Gastroesophageal sphincter (tissue), 4 donors: ENCODE measurements at regions not wholly inside any gene's neighbourhood (a gene's known extent, or its start where the extent isn't known, plus 50 kb on each side); places are given as distances from the start of the nearest gene placed in this dataset.

Experiments used
- ATAC-seq: fragments of 150-250 bp; one replicate; pipeline ENCODE4 v1.9.1; 2016; ENCODE audit warnings: mild to moderate bottlenecking, moderate library complexity
- H3K27ac ChIP-seq, 4 donors: fragments of 200-600 bp; sonication (generic) in 3 of 4; 1 replicate in 3 of 4; 2 replicates in 1 of 4; pipeline ENCODE4 v1.5.1; 2016 to 2019
- H3K27me3 ChIP-seq: fragments of 200-600 bp; sonication (generic); one replicate; pipeline ENCODE4 v1.5.1; 2019
- H3K36me3 ChIP-seq, 2 donors: fragments of 200-600 bp; sonication (generic); one replicate each; pipeline ENCODE4 v1.5.1; 2019; ENCODE audit warnings: control low read depth in 1 of 2
- H3K4me1 ChIP-seq, 3 donors: fragments of 200-600 bp; sonication (generic); 1 replicate in 2 of 3; 2 replicates in 1 of 3; pipeline ENCODE4 v1.5.1; 2016 to 2019; ENCODE audit warnings: control low read depth in 2 of 3
- H3K4me3 ChIP-seq, 2 donors: fragments of 200-600 bp; sonication (generic); one replicate each; pipeline ENCODE4 v1.5.1; 2019; ENCODE audit warnings: mild to moderate bottlenecking in 1 of 2, moderate library complexity in 1 of 2
- H3K9me3 ChIP-seq, 3 donors: fragments of 200-600 bp; sonication (generic); one replicate each; pipeline ENCODE4 v1.5.1; 2017 to 2019; ENCODE audit warnings: control low read depth in 2 of 3
- CTCF ChIP-seq, 4 experiments: fragments of 200-600 bp in 2 of 4; fragments of 450-650 bp in 2 of 4; sonication (generic) in 1 of 4; IDR thresholded peaks; one replicate each; pipeline ENCODE4 v1.5.1; 2017 to 2019; ENCODE audit warnings: antibody characterized with exemption in 4 of 4, mild to moderate bottlenecking in 2 of 4, moderate library complexity in 2 of 4
- EP300 ChIP-seq: sonication (generic); formaldehyde crosslinking; IDR thresholded peaks from one replicate; pipeline ENCODE4 v1.6.1; 2017; ENCODE audit warnings: antibody characterized with exemption, mild to moderate bottlenecking
- POLR2A ChIP-seq, 2 donors: fragments of 450-650 bp; IDR thresholded peaks; one replicate each; pipeline ENCODE4 v1.6.1; 2017; ENCODE audit warnings: antibody characterized with exemption in 2 of 2, mild to moderate bottlenecking in 2 of 2, moderate library complexity in 1 of 2
- POLR2AphosphoS5 ChIP-seq: sonication (generic); formaldehyde crosslinking; IDR thresholded peaks from one replicate; pipeline ENCODE4 v1.6.1; 2017; ENCODE audit warnings: antibody characterized with exemption
- WGBS, 2 donors: methylation state at CpG; one replicate each; pipeline ENCODE4 v1.1.5; 2018; ENCODE audit warnings: low coverage in 1 of 2; 5-methylcytosine and 5-hydroxymethylcytosine counted together

GRCh38 chr2:18171191-18172139 is 293.0 kb downstream of the KCNS3 start:
- TF ChIP-seq POLR2AphosphoS5 (peak; percentile 72), EP300 (no peak)
- Histone ChIP-seq H3K27me3 (no peaks in the 10 kb centered on the region), H3K9me3 (no peaks in the 10 kb centered on the region), H3K27ac (peak overlapping the region in 2 of 4 donors; percentile 26 to 58), H3K36me3 (no peaks in the 10 kb centered on the region), H3K4me1 (peaks cover 0 to 24% (median 3%) of the 10 kb centered on the region in 3 donors), H3K4me3 (no peak overlapping the region)
- ATAC-seq, result peak; percentile 85
- 11 to 34% methylated on average over 3 to 7 of the region's 7 CpGs for WGBS, 2 donors

GRCh38 chr2:18170642-18171041 is 292.2 kb downstream of the KCNS3 start:
- peak overlapping the region in 1 of 4 donors; percentile 58 for H3K27ac ChIP-seq
- H3K4me1 ChIP-seq, result peaks cover 0 to 24% (median 3%) of the 10 kb centered on the region in 3 donors
- H3K4me3 ChIP-seq, result no peak overlapping the region
- WGBS, 2 donors, result 43 to 100% methylated on average over 1 of the region's 1 CpG
- no peak for ATAC-seq
- no peak for TF ChIP-seq EP300
- no peak for TF ChIP-seq POLR2A (IDR thresholded peaks at IDR 0.05)
- TF ChIP-seq CTCF (IDR thresholded peaks at IDR 0.05), result no peak
- no peak for TF ChIP-seq POLR2AphosphoS5
- no peaks in the 10 kb centered on the region for H3K27me3 ChIP-seq
- H3K9me3 ChIP-seq, result no peaks in the 10 kb centered on the region
- H3K36me3 ChIP-seq, result no peaks in the 10 kb centered on the region

- no peak overlapping the region for H3K4me3 ChIP-seq
- H3K27ac ChIP-seq, result no peak overlapping the region
- no peaks in the 10 kb centered on the region for H3K36me3 ChIP-seq
- ATAC-seq, result no peak
- H3K27me3 ChIP-seq, result no peaks in the 10 kb centered on the region
- H3K4me1 ChIP-seq, result peaks cover 0 to 24% (median 3%) of the 10 kb centered on the region in 3 donors
- 75 to 83% methylated on average over 1 of the region's 1 CpG for WGBS, 2 donors
- TF ChIP-seq EP300 (no peak), CTCF (IDR thresholded peaks at IDR 0.05) (no peak)
- no peaks in the 10 kb centered on the region for H3K9me3 ChIP-seq
Observed at GRCh38 chr2:18169893-18170175, 291.4 kb downstream of the KCNS3 start.

GRCh38 chr2:18169121-18169892 is 290.8 kb downstream of the KCNS3 start:
- peaks cover 0 to 24% (median 3%) of the 10 kb centered on the region in 3 donors for H3K4me1 ChIP-seq
- no peaks in the 10 kb centered on the region for H3K36me3 ChIP-seq
- H3K27me3 ChIP-seq, result no peaks in the 10 kb centered on the region
- H3K9me3 ChIP-seq, result no peaks in the 10 kb centered on the region
- no peak for ATAC-seq
- 93 to 100% methylated on average over 2 to 4 of the region's 5 CpGs for WGBS, 2 donors
- TF ChIP-seq EP300 (no peak), CTCF (IDR thresholded peaks at IDR 0.05) (no peak), POLR2AphosphoS5 (no peak), POLR2A (IDR thresholded peaks at IDR 0.05) (no peak)
- no peak overlapping the region for H3K27ac ChIP-seq
- H3K4me3 ChIP-seq, result no peak overlapping the region

- no peak overlapping the region for H3K27ac ChIP-seq
- H3K4me1 ChIP-seq, result peaks cover 0 to 24% (median 3%) of the 10 kb centered on the region in 3 donors
- 86% methylated on average over 1 of the region's 8 CpGs; no CpG with 5 or more reads in 1 of the 2 donors for WGBS, 2 donors
- no peaks in the 10 kb centered on the region for H3K9me3 ChIP-seq
- TF ChIP-seq POLR2A (IDR thresholded peaks at IDR 0.05), result no peak
- TF ChIP-seq POLR2AphosphoS5, result no peak
- no peak for TF ChIP-seq EP300
- no peak for TF ChIP-seq CTCF (IDR thresholded peaks at IDR 0.05)
- no peaks in the 10 kb centered on the region for H3K36me3 ChIP-seq
- no peak for ATAC-seq
- no peaks in the 10 kb centered on the region for H3K27me3 ChIP-seq
- H3K4me3 ChIP-seq, result no peak overlapping the region
Observed at GRCh38 chr2:18167871-18168270, 289.4 kb downstream of the KCNS3 start.
